GM23338 (cell line): ENCODE measurements at regions not wholly inside any gene's neighbourhood (a gene's known extent, or its start where the extent isn't known, plus 50 kb on each side); places are given as distances from the start of the nearest gene placed in this dataset.

ENCODE experiments used
- CREB1 ChIP-seq: fragments of 250-450 bp; sonication (Bioruptor Pico); IDR thresholded peaks from 2 replicates; pipeline ENCODE4 v1.5.0; 2020; ENCODE audit warnings: low read depth, mild to moderate bottlenecking, moderate library complexity
- EZH2 ChIP-seq: fragments of 200-600 bp; sonication (generic); IDR thresholded peaks from one replicate; pipeline ENCODE4 v1.8.0; 2017; ENCODE audit warnings: antibody characterized with exemption, mild to moderate bottlenecking, low read depth; ENCODE audit not compliant: unreplicated experiment
- EZH2phosphoT487 ChIP-seq: fragments of 200-600 bp; sonication (generic); IDR thresholded peaks from one replicate; pipeline ENCODE4 v1.8.1; 2018; ENCODE audit warnings: antibody characterized with exemption; ENCODE audit not compliant: unreplicated experiment
- JUNB ChIP-seq: IDR thresholded peaks from one replicate; pipeline ENCODE4 v1.6.1; 2016; ENCODE audit warnings: antibody characterized with exemption; ENCODE audit not compliant: unreplicated experiment
- NANOG ChIP-seq: IDR thresholded peaks from 2 replicates; pipeline ENCODE4 v1.6.1; 2016; ENCODE audit warnings: antibody characterized with exemption, borderline replicate concordance
- POLR2AphosphoS5 ChIP-seq: IDR thresholded peaks from 2 replicates; pipeline ENCODE4 v1.6.1; 2016; ENCODE audit warnings: antibody characterized with exemption, low read depth
- ZNF114 ChIP-seq: fragments of 250-450 bp; sonication (Bioruptor Pico); IDR thresholded peaks from 2 replicates; pipeline ENCODE4 v1.5.0; 2020; ENCODE audit warnings: mild to moderate bottlenecking, moderate library complexity
- ZNF331 ChIP-seq: fragments of 250-450 bp; sonication (Bioruptor Pico); IDR thresholded peaks from 2 replicates; pipeline ENCODE4 v1.5.0; 2020; ENCODE audit warnings: low read depth, mild to moderate bottlenecking, moderate library complexity
- TF ChIP-seq, protein P1 (sequence below): IDR thresholded peaks from one replicate; pipeline ENCODE4 v1.6.1; 2018; ENCODE audit warnings: antibody characterized with exemption; ENCODE audit not compliant: unreplicated experiment
- TF ChIP-seq, protein P2 (sequence below), 2 experiments: fragments of 200-600 bp in 1 of 2; sonication (generic) in 1 of 2; conservative IDR thresholded peaks; 2 replicates each; pipeline versions ENCODE4 v1.5.1 to v1.6.1; 2016 to 2017; ENCODE audit warnings: antibody characterized with exemption in 2 of 2, low read depth in 2 of 2, mild to moderate bottlenecking in 2 of 2, moderate library complexity in 1 of 2
- TF ChIP-seq, protein P3 (sequence below): IDR thresholded peaks from 2 replicates; pipeline ENCODE4 v1.6.1; 2016; ENCODE audit warnings: antibody characterized with exemption
- TF ChIP-seq, protein P4 (sequence below): fragments of 250-450 bp; sonication (Bioruptor Pico); IDR thresholded peaks from 2 replicates; pipeline ENCODE4 v1.5.0; 2020; ENCODE audit warnings: mild to moderate bottlenecking, moderate library complexity

DNA sequence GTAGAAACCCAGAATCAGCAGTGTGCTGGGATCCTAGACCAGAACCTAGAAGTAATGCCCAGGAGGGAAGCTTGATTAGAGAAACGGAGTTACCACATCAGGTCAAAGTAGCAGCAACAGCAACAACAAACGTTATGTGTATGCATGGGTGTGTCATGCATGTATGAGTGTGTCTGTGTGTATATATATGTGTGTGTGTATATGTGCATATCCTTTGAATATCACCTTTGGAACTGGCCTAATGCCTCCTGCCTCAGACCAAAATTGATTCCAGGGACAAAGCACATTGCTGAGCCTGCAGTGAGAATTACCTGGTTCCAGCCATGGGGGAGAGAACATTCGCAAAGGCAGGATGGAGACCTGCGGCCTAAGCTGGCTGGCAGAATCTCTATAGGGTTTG, 55.9 kb downstream of the MAP10 start:
- TF ChIP-seq, protein P1, sequence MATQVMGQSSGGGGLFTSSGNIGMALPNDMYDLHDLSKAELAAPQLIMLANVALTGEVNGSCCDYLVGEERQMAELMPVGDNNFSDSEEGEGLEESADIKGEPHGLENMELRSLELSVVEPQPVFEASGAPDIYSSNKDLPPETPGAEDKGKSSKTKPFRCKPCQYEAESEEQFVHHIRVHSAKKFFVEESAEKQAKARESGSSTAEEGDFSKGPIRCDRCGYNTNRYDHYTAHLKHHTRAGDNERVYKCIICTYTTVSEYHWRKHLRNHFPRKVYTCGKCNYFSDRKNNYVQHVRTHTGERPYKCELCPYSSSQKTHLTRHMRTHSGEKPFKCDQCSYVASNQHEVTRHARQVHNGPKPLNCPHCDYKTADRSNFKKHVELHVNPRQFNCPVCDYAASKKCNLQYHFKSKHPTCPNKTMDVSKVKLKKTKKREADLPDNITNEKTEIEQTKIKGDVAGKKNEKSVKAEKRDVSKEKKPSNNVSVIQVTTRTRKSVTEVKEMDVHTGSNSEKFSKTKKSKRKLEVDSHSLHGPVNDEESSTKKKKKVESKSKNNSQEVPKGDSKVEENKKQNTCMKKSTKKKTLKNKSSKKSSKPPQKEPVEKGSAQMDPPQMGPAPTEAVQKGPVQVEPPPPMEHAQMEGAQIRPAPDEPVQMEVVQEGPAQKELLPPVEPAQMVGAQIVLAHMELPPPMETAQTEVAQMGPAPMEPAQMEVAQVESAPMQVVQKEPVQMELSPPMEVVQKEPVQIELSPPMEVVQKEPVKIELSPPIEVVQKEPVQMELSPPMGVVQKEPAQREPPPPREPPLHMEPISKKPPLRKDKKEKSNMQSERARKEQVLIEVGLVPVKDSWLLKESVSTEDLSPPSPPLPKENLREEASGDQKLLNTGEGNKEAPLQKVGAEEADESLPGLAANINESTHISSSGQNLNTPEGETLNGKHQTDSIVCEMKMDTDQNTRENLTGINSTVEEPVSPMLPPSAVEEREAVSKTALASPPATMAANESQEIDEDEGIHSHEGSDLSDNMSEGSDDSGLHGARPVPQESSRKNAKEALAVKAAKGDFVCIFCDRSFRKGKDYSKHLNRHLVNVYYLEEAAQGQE = no peak
- TF ChIP-seq, protein P2, sequence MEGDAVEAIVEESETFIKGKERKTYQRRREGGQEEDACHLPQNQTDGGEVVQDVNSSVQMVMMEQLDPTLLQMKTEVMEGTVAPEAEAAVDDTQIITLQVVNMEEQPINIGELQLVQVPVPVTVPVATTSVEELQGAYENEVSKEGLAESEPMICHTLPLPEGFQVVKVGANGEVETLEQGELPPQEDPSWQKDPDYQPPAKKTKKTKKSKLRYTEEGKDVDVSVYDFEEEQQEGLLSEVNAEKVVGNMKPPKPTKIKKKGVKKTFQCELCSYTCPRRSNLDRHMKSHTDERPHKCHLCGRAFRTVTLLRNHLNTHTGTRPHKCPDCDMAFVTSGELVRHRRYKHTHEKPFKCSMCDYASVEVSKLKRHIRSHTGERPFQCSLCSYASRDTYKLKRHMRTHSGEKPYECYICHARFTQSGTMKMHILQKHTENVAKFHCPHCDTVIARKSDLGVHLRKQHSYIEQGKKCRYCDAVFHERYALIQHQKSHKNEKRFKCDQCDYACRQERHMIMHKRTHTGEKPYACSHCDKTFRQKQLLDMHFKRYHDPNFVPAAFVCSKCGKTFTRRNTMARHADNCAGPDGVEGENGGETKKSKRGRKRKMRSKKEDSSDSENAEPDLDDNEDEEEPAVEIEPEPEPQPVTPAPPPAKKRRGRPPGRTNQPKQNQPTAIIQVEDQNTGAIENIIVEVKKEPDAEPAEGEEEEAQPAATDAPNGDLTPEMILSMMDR (conservative IDR thresholded peaks at IDR 0.05; ENCODE audit: low read depth in 2 of 2) = no peak
- no peak for TF ChIP-seq EZH2
- no peak for TF ChIP-seq POLR2AphosphoS5
- TF ChIP-seq JUNB = no peak
- TF ChIP-seq EZH2phosphoT487 = no peak
- TF ChIP-seq CREB1 = no peak
- no peak for TF ChIP-seq NANOG
- TF ChIP-seq, protein P3, sequence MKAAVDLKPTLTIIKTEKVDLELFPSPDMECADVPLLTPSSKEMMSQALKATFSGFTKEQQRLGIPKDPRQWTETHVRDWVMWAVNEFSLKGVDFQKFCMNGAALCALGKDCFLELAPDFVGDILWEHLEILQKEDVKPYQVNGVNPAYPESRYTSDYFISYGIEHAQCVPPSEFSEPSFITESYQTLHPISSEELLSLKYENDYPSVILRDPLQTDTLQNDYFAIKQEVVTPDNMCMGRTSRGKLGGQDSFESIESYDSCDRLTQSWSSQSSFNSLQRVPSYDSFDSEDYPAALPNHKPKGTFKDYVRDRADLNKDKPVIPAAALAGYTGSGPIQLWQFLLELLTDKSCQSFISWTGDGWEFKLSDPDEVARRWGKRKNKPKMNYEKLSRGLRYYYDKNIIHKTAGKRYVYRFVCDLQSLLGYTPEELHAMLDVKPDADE = no peak
- TF ChIP-seq ZNF331 = no peak
- TF ChIP-seq, protein P4, sequence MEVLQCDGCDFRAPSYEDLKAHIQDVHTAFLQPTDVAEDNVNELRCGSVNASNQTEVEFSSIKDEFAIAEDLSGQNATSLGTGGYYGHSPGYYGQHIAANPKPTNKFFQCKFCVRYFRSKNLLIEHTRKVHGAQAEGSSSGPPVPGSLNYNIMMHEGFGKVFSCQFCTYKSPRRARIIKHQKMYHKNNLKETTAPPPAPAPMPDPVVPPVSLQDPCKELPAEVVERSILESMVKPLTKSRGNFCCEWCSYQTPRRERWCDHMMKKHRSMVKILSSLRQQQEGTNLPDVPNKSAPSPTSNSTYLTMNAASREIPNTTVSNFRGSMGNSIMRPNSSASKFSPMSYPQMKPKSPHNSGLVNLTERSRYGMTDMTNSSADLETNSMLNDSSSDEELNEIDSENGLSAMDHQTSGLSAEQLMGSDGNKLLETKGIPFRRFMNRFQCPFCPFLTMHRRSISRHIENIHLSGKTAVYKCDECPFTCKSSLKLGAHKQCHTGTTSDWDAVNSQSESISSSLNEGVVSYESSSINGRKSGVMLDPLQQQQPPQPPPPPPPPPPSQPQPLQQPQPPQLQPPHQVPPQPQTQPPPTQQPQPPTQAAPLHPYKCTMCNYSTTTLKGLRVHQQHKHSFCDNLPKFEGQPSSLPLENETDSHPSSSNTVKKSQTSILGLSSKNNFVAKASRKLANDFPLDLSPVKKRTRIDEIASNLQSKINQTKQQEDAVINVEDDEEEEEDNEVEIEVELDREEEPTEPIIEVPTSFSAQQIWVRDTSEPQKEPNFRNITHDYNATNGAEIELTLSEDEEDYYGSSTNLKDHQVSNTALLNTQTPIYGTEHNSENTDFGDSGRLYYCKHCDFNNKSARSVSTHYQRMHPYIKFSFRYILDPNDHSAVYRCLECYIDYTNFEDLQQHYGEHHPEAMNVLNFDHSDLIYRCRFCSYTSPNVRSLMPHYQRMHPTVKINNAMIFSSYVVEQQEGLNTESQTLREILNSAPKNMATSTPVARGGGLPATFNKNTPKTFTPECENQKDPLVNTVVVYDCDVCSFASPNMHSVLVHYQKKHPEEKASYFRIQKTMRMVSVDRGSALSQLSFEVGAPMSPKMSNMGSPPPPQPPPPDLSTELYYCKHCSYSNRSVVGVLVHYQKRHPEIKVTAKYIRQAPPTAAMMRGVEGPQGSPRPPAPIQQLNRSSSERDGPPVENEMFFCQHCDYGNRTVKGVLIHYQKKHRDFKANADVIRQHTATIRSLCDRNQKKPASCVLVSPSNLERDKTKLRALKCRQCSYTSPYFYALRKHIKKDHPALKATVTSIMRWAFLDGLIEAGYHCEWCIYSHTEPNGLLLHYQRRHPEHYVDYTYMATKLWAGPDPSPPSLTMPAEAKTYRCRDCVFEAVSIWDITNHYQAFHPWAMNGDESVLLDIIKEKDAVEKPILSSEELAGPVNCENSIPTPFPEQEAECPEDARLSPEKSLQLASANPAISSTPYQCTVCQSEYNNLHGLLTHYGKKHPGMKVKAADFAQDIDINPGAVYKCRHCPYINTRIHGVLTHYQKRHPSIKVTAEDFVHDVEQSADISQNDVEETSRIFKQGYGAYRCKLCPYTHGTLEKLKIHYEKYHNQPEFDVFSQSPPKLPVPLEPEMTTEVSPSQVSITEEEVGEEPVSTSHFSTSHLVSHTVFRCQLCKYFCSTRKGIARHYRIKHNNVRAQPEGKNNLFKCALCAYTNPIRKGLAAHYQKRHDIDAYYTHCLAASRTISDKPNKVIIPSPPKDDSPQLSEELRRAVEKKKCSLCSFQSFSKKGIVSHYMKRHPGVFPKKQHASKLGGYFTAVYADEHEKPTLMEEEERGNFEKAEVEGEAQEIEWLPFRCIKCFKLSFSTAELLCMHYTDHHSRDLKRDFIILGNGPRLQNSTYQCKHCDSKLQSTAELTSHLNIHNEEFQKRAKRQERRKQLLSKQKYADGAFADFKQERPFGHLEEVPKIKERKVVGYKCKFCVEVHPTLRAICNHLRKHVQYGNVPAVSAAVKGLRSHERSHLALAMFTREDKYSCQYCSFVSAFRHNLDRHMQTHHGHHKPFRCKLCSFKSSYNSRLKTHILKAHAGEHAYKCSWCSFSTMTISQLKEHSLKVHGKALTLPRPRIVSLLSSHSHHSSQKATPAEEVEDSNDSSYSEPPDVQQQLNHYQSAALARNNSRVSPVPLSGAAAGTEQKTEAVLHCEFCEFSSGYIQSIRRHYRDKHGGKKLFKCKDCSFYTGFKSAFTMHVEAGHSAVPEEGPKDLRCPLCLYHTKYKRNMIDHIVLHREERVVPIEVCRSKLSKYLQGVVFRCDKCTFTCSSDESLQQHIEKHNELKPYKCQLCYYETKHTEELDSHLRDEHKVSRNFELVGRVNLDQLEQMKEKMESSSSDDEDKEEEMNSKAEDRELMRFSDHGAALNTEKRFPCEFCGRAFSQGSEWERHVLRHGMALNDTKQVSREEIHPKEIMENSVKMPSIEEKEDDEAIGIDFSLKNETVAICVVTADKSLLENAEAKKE = no peak
- no peak for TF ChIP-seq ZNF114 (CRISPR knock-in tag)
